Gastroesophageal sphincter (tissue), 2 donors: ENCODE measurements at regions not wholly inside any gene's neighbourhood (a gene's known extent, or its start where the extent isn't known, plus 50 kb on each side); places are given as distances from the start of the nearest gene placed in this dataset.
"Not testable (repeated sequence)": the region's sequence is repeated elsewhere in the genome, so short reads cannot be mapped to it uniquely, and the experiment has no call there.

Experiments
- EP300 ChIP-seq: sonication (generic); formaldehyde crosslinking; IDR thresholded peaks from one replicate; pipeline ENCODE4 v1.6.1; 2017; ENCODE audit warnings: antibody characterized with exemption, mild to moderate bottlenecking
- POLR2A ChIP-seq, 2 donors: fragments of 450-650 bp; IDR thresholded peaks; one replicate each; pipeline ENCODE4 v1.6.1; 2017; ENCODE audit warnings: antibody characterized with exemption in 2 of 2, mild to moderate bottlenecking in 2 of 2, moderate library complexity in 1 of 2

- TF ChIP-seq EP300; POLR2A (IDR thresholded peaks at IDR 0.05): not testable (repeated sequence)
These were observed 494.2 kb upstream of the POM121L12 start for GRCh38 chr7:52541198-52541765.
